ENCODE measurements at regions not wholly inside any gene's neighbourhood (a gene's known extent, or its start where the extent isn't known, plus 50 kb on each side); places are given as distances from the start of the nearest gene placed in this dataset.

- no peak for DNase-seq
Measured at GRCh38 chr16:50469121-50469743, 79.0 kb upstream of the NKD1 start.

GRCh38 chr16:50468749-50469078 is 79.5 kb upstream of the NKD1 start:
- no peak for DNase-seq

- no peak for DNase-seq
Measured at GRCh38 chr16:50467943-50468748, 80.0 kb upstream of the NKD1 start.

GRCh38 chr16:50467559-50467942 is 80.6 kb upstream of the NKD1 start:
- DNase-seq: no peak

- DNase-seq: no peak
Measured at GRCh38 chr16:50466170-50466569, 82.0 kb upstream of the NKD1 start.

- DNase-seq: no peak
Measured at GRCh38 chr16:50464325-50465290, 83.6 kb upstream of the NKD1 start.

GRCh38 chr16:50463581-50464324 is 84.4 kb upstream of the NKD1 start:
- DNase-seq: no peak

GRCh38 chr16:50462793-50463507 is 85.2 kb upstream of the NKD1 start:
- no peak for DNase-seq

GRCh38 chr16:50461400-50461760 is 86.8 kb upstream of the NKD1 start:
- no peak for DNase-seq

- DNase-seq: no peak
Measured at GRCh38 chr16:50460538-50461399, 87.4 kb upstream of the NKD1 start.

- DNase-seq: no peak
Measured at GRCh38 chr16:50459496-50460080, 88.6 kb upstream of the NKD1 start.

GRCh38 chr16:50458667-50459495 is 89.3 kb upstream of the NKD1 start:
- DNase-seq: no peak

- peak; percentile 13 for DNase-seq
Measured at GRCh38 chr16:50457979-50458491, 89.2 kb upstream of the BRD7 start.

GRCh38 chr16:50457423-50457822 is 88.6 kb upstream of the BRD7 start:
- no peak for DNase-seq

- DNase-seq: no peak
Measured at GRCh38 chr16:50455288-50455845, 86.6 kb upstream of the BRD7 start.

- no peak for DNase-seq
Measured at GRCh38 chr16:50453446-50453845, 84.7 kb upstream of the BRD7 start.

GRCh38 chr16:50451951-50452508 is 83.2 kb upstream of the BRD7 start:
- no peak for DNase-seq

GRCh38 chr16:50450957-50451356 is 82.2 kb upstream of the BRD7 start:
- DNase-seq: no peak

- DNase-seq: no peak
Measured at GRCh38 chr16:50449800-50450199, 81.0 kb upstream of the BRD7 start.

Measured in hematopoietic multipotent progenitor cell treated with erythropoietin and hydrocortisone succinate and interleukin-3 and kit ligand, for 6 days (in vitro differentiated cells).